ENCODE measurements at regions not wholly inside any gene's neighbourhood (a gene's known extent, or its start where the extent isn't known, plus 50 kb on each side); places are given as distances from the start of the nearest gene placed in this dataset.

GRCh38 chr17:77501751-77502625, 361.2 kb downstream of the SEC14L1 start:
- TF ChIP-seq CTCF (IDR thresholded peaks at IDR 0.05; ENCODE audit: low read depth, low read length, poor library complexity, severe bottlenecking) (no peak), EZH2phosphoT487 (IDR thresholded peaks at IDR 0.05; ENCODE audit: borderline replicate concordance, low read length) (no peak)
